HCEC 1CT (cell line): ENCODE measurements at regions not wholly inside any gene's neighbourhood (a gene's known extent, or its start where the extent isn't known, plus 50 kb on each side); places are given as distances from the start of the nearest gene placed in this dataset.

Experiments used
- DNase-seq: peaks from one replicate; pipeline ENCODE4 v3.0.0-alpha.2; 2017

DNA sequence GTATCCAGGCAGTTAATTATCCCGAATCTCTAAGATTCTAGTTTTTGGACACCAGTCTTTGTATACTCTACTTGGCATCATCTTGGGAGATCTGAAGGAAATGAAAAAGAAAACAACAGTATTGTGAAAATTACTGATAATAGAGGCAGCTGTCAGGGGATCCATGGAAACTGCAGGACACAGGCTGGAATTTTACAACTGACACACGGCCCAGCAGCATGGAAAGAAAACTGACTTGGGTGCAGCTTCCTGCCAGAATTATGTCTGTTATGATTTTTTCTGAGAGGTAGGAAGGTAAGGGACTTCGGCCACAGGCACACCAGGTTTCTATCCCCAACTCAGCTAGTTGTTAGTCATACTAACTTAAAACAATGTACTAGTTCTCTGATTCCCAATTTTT is 57.7 kb upstream of the ERBB4 start:
- DNase-seq: no peak

GRCh38 chr2:212595036-212595654 is 56.5 kb upstream of the ERBB4 start:
- DNase-seq: peak; percentile 58

- DNase-seq: no peak
Observed at GRCh38 chr2:212592695-212593094, 54.1 kb upstream of the ERBB4 start.
